GM12891 (cell line): ENCODE measurements at regions not wholly inside any gene's neighbourhood (a gene's known extent, or its start where the extent isn't known, plus 50 kb on each side); places are given as distances from the start of the nearest gene placed in this dataset.

Experiments used
- PAX5 ChIP-seq: IDR thresholded peaks from 2 replicates; pipeline ENCODE4 v1.6.1; 2011; ENCODE audit warnings: low read length, moderate library complexity, mild to moderate bottlenecking; ENCODE audit not compliant: insufficient read depth, severe bottlenecking
- POLR2A ChIP-seq: IDR thresholded peaks from 2 replicates; pipeline ENCODE4 v1.6.1; 2011; ENCODE audit warnings: low read depth, low read length, control low read depth
- POLR2AphosphoS5 ChIP-seq: IDR thresholded peaks from 2 replicates; pipeline ENCODE4 v1.6.1; 2011; ENCODE audit warnings: low read depth, low read length, control low read depth
- SPI1 ChIP-seq: IDR thresholded peaks from 2 replicates; pipeline ENCODE4 v1.6.1; 2011; ENCODE audit warnings: low read depth, low read length, control low read depth
- TAF1 ChIP-seq: IDR thresholded peaks from 2 replicates; pipeline ENCODE4 v1.6.1; 2011; ENCODE audit warnings: low read depth, low read length, control low read depth

DNA sequence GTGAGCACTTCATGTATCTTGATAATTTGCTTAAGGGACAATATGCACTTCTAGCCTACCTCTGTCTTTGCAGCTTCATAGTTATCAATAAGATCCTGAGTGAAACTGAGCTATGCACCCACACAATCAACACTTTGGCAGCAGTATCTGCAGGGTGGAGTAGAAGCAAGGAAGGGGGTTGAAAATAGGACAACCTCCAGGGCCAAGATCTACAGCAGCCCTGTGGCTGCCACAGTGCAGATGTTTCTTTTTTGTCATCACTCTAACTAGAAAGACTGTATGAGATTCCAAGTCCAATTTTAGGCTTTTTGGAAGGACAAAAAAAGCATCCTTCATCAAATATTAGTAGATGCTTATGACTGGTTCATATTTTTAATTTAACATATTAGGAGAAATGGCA, 336.1 kb upstream of the CITED2 start:
- TF ChIP-seq POLR2A = no peak
- TF ChIP-seq POLR2AphosphoS5 = no peak
- no peak for TF ChIP-seq SPI1
- no peak for TF ChIP-seq TAF1
- TF ChIP-seq PAX5 = no peak
